ENCODE measurements at regions not wholly inside any gene's neighbourhood (a gene's known extent, or its start where the extent isn't known, plus 50 kb on each side); places are given as distances from the start of the nearest gene placed in this dataset.
"Not testable (repeated sequence)": the region's sequence is repeated elsewhere in the genome, so short reads cannot be mapped to it uniquely, and the experiment has no call there.

DNA sequence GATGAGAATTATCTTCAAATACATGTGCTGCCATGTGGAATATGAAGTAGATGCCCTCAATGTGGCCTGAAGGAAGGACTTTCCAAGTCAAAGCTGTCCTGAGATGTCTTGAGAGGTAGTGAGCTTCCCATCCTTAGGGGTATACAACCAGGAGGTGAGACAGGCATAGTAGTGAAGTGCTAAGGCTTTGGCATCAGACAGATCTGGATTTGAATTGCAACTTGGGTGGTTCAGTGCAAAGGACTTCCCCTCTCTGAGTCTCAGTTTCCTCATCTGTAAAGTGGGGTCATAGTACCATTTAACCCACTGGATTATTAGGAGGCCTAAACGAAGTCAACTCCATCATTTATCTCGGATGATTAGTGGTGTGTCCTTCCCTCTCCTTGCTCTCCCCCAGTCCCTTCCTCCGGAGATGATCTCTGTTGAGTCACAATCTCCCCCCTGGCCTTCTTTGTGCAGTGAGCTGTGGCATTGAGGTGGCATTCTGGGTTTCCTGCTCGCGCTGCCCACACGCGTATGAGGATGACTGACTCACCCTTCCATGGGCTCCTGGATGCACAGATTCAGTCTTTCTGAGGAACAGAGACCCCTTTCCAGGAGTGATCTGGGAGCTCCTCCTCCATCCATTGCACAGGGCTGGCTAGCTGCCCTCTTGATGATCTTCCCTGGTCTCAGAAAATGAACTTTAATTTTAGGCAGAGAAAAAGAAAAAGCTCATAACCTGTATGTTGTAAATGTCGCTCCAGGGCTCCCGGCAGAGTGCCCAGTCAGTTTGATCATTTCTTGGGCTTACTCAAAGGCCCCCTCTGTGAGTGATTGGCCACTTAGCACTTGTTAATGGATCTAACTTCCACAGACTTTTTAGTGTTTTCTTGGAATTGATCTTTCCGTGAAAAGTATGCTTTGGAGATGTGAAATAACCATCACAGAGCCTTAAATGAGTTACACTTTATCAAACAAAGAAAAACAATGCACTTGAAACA, 354.6 kb downstream of the PTPRU start:
- DNase-seq, result no peak

GRCh38 chr1:29589716-29590115, 353.4 kb downstream of the PTPRU start:
- not testable (repeated sequence) for DNase-seq

GRCh38 chr1:29586991-29587745, 350.8 kb downstream of the PTPRU start:
- DNase-seq, result no peak

- no peak for DNase-seq
Measured at GRCh38 chr1:29586215-29586614, 349.9 kb downstream of the PTPRU start.

DNA sequence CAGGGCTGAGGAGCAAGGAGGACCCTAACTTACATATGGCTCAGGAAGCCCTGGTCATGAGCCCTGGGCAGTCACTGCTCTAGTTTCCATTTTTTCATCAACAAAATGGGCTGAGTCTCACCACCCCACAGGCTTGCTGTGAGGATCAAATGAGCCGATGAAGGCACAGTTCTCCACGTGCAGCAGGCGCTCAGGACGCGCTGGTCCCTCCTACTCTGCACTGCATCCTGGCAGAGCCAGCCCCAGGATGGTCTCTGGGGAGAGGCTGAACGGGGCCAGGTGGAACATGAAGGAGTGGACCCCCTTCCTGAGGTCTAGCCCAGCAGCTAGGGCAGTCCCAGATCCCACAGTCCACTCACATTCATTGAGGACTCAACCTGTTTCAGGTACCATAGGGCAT, 349.3 kb downstream of the PTPRU start:
- no peak for DNase-seq

- no peak for DNase-seq
Measured at GRCh38 chr1:29585201-29585600, 348.9 kb downstream of the PTPRU start.

- no peak for DNase-seq
Measured at GRCh38 chr1:29584776-29585175, 348.5 kb downstream of the PTPRU start.

- DNase-seq, result no peak
Measured at GRCh38 chr1:29584362-29584761, 348.0 kb downstream of the PTPRU start.

DNA sequence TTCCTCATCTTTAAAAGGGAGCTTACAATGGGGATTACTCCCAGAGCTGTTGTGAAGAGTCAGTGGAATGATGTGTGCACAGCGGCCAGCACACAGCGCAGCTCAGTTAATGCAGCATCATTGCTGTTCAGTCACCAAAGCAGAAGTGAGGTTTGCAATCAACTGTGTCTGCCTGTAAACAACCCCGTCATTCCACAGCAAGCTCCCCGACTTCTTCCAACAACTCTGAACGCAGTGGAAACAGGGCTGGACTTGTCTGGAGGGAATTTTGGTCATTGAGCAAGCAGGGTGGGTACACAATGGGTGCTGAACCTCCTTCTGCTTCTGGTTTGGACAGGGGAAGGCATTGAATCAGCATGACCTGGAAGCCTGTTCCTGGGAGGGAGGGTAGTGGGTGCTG, 347.4 kb downstream of the PTPRU start:
- DNase-seq, result no peak

DNA sequence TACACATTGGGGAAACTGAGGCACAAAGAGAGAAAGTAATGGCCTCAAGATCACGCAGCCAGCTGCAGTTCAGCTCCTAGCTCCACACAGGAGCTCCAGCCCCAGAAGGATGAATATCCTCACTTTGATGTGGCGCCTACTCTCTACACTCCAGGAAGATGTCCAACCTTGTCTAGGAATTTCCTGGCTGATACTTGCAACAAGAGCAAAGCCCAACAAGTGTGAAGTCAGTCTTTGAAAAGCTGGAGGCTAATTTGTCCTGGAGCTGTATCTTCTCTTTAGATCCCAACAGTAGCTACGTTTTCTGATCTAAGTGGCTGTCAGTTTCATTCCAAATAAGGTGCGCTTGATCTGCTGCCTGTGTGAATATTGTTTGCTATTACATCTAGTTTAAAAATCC, 344.9 kb downstream of the PTPRU start:
- no peak for DNase-seq

DNA sequence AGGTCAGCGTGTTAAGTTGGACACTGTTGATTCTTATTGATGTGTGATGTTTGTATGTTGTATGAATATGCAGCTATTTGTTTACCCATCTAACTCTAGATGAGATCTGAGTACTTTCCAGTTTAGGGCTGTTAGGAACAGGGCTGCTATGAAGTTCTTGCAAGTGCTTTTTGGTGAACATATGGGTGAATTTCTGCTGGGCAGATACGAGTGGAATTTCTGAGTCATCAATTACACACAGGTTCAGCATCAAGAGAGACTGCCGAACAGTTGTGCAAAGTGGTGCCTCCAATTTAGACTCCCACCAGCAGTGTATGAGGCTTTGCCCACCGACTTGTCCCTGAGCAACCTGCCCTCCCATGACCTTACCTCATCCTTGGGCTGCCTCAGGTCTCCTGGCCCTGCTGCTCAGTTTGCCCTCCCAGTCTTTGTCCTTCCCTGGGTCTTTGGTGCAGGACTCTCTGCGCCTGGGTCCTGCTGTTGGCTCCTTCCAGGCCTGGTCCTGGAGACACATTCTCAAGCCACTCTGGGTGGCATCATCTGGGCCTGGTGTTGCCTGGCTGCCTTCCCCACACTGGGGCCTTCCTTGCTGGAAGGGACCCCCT, 343.6 kb downstream of the PTPRU start:
- no peak for DNase-seq

DNA sequence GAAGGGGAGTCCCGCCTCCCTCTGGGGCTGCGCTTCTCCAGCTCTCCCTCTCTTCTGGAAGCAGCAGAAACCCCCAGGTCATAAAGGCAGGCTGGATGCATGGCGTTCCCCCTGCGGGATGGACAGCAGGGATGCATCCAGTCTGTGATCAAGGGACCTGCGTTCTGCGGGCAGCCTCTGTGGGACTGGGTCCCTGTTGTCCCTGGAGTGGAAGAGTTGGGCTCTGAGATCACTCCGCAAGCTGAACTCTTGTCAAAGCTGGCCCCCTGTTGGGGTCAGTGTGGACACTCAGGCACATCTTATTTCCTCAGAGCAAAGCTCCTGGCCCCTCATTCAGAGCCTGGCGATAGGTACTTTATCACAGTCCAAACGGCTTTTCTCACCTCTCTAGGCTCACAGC, 341.2 kb downstream of the PTPRU start:
- no peak for DNase-seq

DNA sequence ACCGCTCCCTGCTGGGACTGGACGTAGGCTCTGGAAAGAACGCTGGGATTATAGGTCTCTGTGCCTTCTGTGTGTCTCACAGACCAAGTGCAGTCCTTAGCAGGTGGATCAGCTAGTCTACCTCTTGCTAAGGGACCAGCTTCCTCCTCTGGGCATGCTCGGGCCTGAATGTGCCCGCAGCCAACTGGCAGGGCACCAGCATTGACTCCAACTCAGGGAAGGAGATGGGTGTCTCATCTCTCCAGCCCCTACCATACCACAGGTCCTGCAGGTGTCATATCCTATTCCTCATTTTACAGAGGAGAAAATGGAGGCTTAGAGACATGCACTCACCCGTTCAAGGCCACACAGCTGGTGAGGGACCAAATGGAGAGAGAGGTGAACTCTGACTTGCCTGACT, 340.2 kb downstream of the PTPRU start:
- DNase-seq, result no peak

- DNase-seq, result no peak
Measured at GRCh38 chr1:29575826-29576225, 339.5 kb downstream of the PTPRU start.

DNA sequence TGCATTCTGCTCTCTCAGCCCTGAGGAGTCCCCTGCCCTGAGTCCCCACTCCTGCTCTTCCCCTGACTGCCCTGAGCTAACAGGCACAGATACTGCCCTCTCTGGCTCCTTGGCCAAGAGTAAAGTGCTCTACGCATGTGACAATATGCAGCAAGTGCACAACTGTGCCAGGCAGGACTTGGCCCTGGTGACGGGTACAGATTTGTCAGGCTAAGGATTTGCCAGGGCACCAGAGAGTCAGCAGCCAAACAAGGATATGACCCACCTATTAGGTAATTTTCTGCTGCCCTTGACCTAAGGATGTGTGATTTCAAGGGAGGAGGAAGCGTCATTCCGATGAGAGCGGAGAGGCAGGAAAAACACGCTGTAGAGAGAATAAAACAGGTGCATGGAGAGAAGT, 339.0 kb downstream of the PTPRU start:
- DNase-seq, result no peak

DNA sequence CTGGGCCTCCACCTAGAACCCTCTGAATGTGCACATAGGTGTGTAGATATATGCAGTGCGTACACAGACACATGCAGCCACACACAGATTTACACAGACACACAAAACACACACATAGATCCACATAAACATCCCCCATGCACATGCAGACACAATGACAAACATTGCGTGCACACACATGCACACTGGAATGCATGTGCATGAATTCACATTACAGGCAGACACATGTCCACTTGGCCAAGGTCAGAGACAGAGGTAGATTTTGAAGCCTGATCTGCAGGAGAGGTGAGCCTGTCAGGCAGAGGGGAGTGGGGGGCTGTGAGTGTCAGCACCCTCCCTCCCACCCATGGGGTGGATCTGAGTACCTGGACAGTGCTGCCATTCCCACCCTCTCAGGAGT, 338.5 kb downstream of the PTPRU start:
- DNase-seq, result no peak

GRCh38 chr1:29569971-29570634, 333.8 kb downstream of the PTPRU start:
- DNase-seq, result no peak

GRCh38 chr1:29567257-29567656, 330.9 kb downstream of the PTPRU start:
- DNase-seq, result no peak

GRCh38 chr1:29565490-29565889, 329.2 kb downstream of the PTPRU start:
- no peak for DNase-seq

DNA sequence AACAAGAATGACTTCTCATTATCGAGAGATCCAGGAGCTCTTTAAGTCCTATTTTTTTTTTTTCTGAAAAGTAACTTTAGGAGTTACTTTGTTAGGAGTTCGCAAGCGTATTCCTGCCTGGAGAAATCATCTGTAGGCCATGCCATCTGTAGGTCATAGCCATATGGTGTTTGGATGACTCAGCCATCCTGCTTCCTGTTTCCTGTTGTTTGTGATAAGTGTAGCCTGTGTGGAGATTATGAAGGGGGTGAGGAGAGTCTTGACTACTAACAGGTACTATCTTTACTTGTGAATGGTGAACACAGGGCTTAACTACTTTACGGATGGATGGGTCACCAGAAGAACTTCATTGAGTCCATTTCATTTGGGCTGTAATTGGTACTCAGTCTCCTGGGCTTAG, 327.2 kb downstream of the PTPRU start:
- no peak for DNase-seq

- no peak for DNase-seq
Measured at GRCh38 chr1:29563092-29563491, 326.8 kb downstream of the PTPRU start.

GRCh38 chr1:29559056-29559455, 322.7 kb downstream of the PTPRU start:
- no peak for DNase-seq

All from hindlimb muscle (tissue), 1 donor.